Loucy (cell line): ENCODE measurements at regions not wholly inside any gene's neighbourhood (a gene's known extent, or its start where the extent isn't known, plus 50 kb on each side); places are given as distances from the start of the nearest gene placed in this dataset.

Experiments used
- H2AFZ ChIP-seq: fragments of 200-600 bp; sonication (generic); 2 replicates; pipeline ENCODE4 v1.6.0; 2016; ENCODE audit warnings: antibody characterized with exemption, mild to moderate bottlenecking, low read length, moderate library complexity
- H3F3A ChIP-seq: fragments of 200-600 bp; 2 replicates; pipeline ENCODE4 v1.6.0; 2016; ENCODE audit warnings: antibody characterized with exemption, low read depth, mild to moderate bottlenecking
- H3K27me3 ChIP-seq: fragments of 200-600 bp; sonication (generic); 2 replicates; pipeline ENCODE4 v1.6.1; 2014; ENCODE audit warnings: low read length, mild to moderate bottlenecking; ENCODE audit not compliant: insufficient read depth, poor library complexity, severe bottlenecking
- H3K36me3 ChIP-seq: fragments of 200-600 bp; sonication (generic); 2 replicates; pipeline ENCODE4 v1.6.1; 2016; ENCODE audit warnings: low read length; ENCODE audit not compliant: insufficient read depth
- H3K4me1 ChIP-seq: fragments of 200-600 bp; sonication (generic); 2 replicates; pipeline ENCODE4 v1.5.1; 2014; ENCODE audit warnings: low read length, mild to moderate bottlenecking; ENCODE audit not compliant: insufficient read depth, poor library complexity, severe bottlenecking
- H3K4me2 ChIP-seq: fragments of 200-600 bp; sonication (generic); 2 replicates; pipeline ENCODE4 v1.6.0; 2014; ENCODE audit warnings: antibody characterized with exemption, low read length, low read depth, mild to moderate bottlenecking; ENCODE audit not compliant: poor library complexity, severe bottlenecking
- H3K4me3 ChIP-seq: fragments of 200-600 bp; sonication (generic); 2 replicates; pipeline ENCODE4 v1.5.1; 2014; ENCODE audit warnings: low read length, mild to moderate bottlenecking, mixed read lengths; ENCODE audit not compliant: poor library complexity, severe bottlenecking
- H3K79me2 ChIP-seq: fragments of 200-600 bp; sonication (generic); 2 replicates; pipeline ENCODE4 v1.6.1; 2014; ENCODE audit warnings: low read length; ENCODE audit not compliant: insufficient read depth
- H3K9ac ChIP-seq: fragments of 200-600 bp; sonication (generic); 2 replicates; pipeline ENCODE4 v1.6.0; 2014; ENCODE audit warnings: mild to moderate bottlenecking, low read depth, low read length, moderate library complexity; ENCODE audit not compliant: poor library complexity, severe bottlenecking
- H3K9me2 ChIP-seq: fragments of 200-600 bp; sonication (generic); replicated peaks from 2 replicates; pipeline ENCODE4 v1.6.1; 2016; ENCODE audit warnings: low read depth, low read length, mixed read lengths
- H3K9me3 ChIP-seq: fragments of 200-600 bp; sonication (generic); 2 replicates; pipeline ENCODE4 v1.6.1; 2014; ENCODE audit warnings: mild to moderate bottlenecking, antibody characterized with exemption, low read length, low read depth; ENCODE audit not compliant: insufficient read depth
- H4K20me1 ChIP-seq: fragments of 200-600 bp; sonication (generic); 2 replicates; pipeline ENCODE4 v1.6.0; 2014; ENCODE audit warnings: antibody characterized with exemption, low read length, mild to moderate bottlenecking; ENCODE audit not compliant: insufficient read depth, poor library complexity, severe bottlenecking
- CTCF ChIP-seq: fragments of 200-600 bp; sonication (generic); conservative IDR thresholded peaks from 2 replicates; pipeline ENCODE4 v1.5.1; 2014; ENCODE audit warnings: mild to moderate bottlenecking, antibody characterized with exemption, low read length
- EZH2phosphoT487 ChIP-seq: fragments of 200-600 bp; IDR thresholded peaks from 2 replicates; pipeline ENCODE4 v1.6.1; 2018; ENCODE audit warnings: antibody characterized with exemption, mild to moderate bottlenecking, moderate library complexity, borderline replicate concordance

DNA sequence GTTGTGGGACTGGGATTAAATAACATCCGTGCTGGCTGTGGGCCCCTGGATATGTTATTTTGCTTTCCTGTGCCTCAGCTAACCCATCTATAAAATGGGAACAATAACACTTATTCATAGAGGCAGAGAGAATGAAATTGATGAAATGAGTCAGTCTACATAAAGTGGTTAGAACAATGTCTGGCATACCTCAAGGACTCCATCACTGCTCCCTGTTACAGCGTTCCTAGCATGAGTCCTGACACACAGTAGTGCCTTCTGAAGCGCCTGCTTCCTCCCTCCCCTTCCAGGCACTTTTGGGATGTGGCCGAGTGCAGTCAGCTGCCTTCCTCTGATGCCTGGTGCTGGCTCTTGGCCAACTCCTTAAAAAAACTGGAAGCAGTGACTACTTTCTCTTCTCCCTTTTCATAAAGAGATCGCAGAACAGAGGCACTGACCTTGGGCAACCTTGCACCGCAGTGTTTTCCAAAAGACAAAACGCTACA lies 108.4 kb upstream of the ZMIZ1 start:
- no peak overlapping the region for H3K4me2 ChIP-seq
- H3K79me2 ChIP-seq: no peaks in the 10 kb centered on the region
- H3K4me3 ChIP-seq: no peak overlapping the region
- H3F3A ChIP-seq: no peaks in the 10 kb centered on the region
- no peaks in the 10 kb centered on the region for H4K20me1 ChIP-seq
- no peaks in the 10 kb centered on the region for H3K36me3 ChIP-seq
- TF ChIP-seq EZH2phosphoT487: no peak
- no peak for TF ChIP-seq CTCF
- no peaks in the 10 kb centered on the region for H3K9me3 ChIP-seq
- H3K27me3 ChIP-seq: no peaks in the 10 kb centered on the region
- H3K4me1 ChIP-seq: peaks cover 10% of the 10 kb centered on the region
- no peak overlapping the region for H3K9ac ChIP-seq
- no peak overlapping the region for H2AFZ ChIP-seq
- no peaks in the 10 kb centered on the region for H3K9me2 ChIP-seq

GRCh38 chr10:78961760-78962159 lies 107.0 kb upstream of the ZMIZ1 start:
- H3F3A ChIP-seq: no peaks in the 10 kb centered on the region
- no peaks in the 10 kb centered on the region for H3K36me3 ChIP-seq
- H3K9ac ChIP-seq: no peak overlapping the region
- no peak overlapping the region for H3K4me3 ChIP-seq
- no peaks in the 10 kb centered on the region for H3K27me3 ChIP-seq
- no peaks in the 10 kb centered on the region for H3K9me2 ChIP-seq
- TF ChIP-seq CTCF (no peak), EZH2phosphoT487 (no peak)
- no peaks in the 10 kb centered on the region for H3K9me3 ChIP-seq
- H3K4me1 ChIP-seq: peaks cover 14% of the 10 kb centered on the region
- no peaks in the 10 kb centered on the region for H4K20me1 ChIP-seq
- no peak overlapping the region for H2AFZ ChIP-seq
- no peak overlapping the region for H3K4me2 ChIP-seq
- no peaks in the 10 kb centered on the region for H3K79me2 ChIP-seq

GRCh38 chr10:78963074-78964034 lies 105.4 kb upstream of the ZMIZ1 start:
- Histone ChIP-seq H3K9me3 (no peaks in the 10 kb centered on the region), H3F3A (no peaks in the 10 kb centered on the region), H3K4me1 (peaks cover 14% of the 10 kb centered on the region), H3K27me3 (no peaks in the 10 kb centered on the region), H3K4me3 (no peak overlapping the region), H3K9ac (no peak overlapping the region), H3K4me2 (no peak overlapping the region), H2AFZ (no peak overlapping the region), H3K36me3 (no peaks in the 10 kb centered on the region), H3K79me2 (no peaks in the 10 kb centered on the region), H3K9me2 (no peaks in the 10 kb centered on the region), H4K20me1 (no peaks in the 10 kb centered on the region)
- TF ChIP-seq CTCF (no peak), EZH2phosphoT487 (no peak)
